ENCODE measurements at regions not wholly inside any gene's neighbourhood (a gene's known extent, or its start where the extent isn't known, plus 50 kb on each side); places are given as distances from the start of the nearest gene placed in this dataset.

DNA sequence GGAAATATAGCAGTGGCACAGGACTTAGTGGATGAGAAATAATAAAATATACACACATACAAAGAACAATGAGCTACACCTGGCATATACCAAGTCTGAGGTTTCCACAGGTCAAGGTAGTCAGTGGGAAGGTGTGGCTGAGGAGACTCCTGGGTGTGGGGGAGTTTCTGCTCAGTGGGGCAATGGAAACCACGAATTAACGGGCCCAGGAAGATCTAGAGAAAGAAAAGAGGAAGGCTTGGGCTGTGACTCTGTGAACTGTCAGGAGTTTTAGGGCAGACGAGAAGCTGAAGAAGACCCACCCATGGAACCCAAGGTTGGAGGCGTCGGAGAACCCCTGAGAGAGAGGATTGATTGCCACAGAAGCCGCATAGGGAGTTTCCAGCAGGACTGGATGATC is 196.5 kb downstream of the HERPUD2 start:
- DNase-seq = no peak

DNA sequence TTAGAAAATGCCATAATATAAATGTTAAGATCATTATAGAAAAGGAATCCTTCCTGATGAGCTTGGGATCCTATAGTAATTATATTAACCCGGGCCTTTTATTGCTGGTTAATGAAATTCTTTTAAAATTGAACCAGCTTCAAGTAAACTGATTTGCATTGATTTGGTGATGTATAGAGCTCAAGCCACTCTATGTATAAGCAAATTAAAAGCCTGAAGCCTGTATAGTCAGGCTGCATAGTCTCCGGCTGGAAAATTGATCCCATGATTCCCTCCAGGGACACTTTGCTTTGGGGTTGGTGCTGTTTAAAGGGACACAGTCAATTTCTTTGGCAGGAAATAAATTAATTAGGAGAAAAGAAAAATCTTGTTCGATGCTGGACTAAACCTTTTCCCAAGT is 199.1 kb downstream of the HERPUD2 start:
- DNase-seq = no peak

DNA sequence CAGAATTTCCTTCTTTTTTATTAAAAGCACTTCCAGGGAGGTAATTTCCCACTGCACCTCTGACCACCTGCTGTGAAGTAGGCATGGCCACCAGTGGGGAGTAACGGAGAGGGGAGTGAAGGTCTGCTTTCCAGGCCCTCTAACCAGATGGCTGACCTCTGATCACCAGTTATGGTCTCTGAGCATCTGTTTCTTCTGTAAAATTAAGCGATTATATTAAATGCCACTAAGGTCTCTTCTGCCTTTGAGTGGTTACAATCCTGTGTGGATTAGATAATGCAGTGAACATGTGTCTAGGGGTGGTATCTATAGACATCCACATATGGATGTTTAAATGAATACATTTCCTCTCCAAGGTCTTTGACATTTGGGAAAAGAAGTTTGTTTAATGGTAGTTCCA is 199.6 kb downstream of the HERPUD2 start:
- no peak for DNase-seq

DNA sequence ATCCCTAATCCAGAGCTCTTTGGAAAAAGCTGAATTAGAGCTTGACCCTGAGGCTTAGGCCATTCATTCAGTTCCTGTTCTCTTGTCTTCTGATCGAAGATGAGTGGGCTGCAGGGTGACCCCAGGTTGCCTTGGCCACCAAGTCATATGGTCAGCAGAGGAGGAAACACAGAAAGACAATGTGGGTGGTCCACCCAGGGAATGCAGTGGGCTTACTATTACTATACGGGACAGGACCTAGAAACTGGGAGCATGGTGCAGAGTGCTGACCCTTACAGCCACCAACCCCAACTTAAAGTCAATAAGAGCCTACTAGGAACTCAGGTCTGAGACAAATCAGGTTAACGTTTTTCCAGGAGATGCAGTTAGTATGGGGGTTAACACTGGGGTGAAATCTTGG is 200.5 kb downstream of the HERPUD2 start:
- no peak for DNase-seq

DNA sequence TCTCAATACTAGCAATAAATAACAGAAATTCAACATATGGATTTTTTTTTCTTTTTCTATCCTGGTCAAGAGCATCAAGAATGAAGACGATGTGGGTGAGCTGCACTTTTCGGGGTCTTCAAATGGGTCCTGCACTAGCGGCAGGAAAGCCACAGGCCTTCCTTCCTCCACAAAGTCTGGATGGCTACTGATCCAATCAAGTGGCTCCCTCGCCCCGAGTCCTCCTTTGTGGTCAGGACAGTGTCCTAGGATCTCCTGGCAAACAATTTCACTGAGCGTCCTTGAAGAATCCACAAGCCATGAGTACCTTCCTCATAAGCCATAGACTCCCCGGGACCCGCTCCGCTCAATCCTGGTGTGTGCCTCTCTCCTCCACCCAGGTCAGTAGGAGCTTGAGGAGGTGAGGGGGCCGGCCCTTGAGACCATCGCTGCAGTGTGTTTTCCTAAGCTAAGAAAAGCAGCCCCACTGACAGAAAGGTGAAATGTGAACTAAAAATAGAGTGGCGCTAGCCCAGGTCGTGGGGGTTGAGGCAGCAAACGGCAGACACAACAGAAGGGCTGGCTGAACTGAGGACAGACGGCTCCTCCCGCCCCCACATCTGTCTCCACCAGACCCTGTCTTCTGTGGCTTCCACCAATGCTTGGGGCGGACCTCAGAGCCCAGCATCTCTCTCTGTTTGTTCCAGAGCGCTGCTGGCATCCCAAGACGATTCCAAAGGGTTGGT is 202.3 kb downstream of the HERPUD2 start:
- no peak for DNase-seq

- no peak for DNase-seq
Measured at GRCh38 chr7:35491233-35491632, 203.7 kb downstream of the HERPUD2 start.

GRCh38 chr7:35487841-35488240 is 207.1 kb downstream of the HERPUD2 start:
- DNase-seq = no peak

- no peak for DNase-seq
Measured at GRCh38 chr7:35487402-35487801, 207.5 kb downstream of the HERPUD2 start.

DNA sequence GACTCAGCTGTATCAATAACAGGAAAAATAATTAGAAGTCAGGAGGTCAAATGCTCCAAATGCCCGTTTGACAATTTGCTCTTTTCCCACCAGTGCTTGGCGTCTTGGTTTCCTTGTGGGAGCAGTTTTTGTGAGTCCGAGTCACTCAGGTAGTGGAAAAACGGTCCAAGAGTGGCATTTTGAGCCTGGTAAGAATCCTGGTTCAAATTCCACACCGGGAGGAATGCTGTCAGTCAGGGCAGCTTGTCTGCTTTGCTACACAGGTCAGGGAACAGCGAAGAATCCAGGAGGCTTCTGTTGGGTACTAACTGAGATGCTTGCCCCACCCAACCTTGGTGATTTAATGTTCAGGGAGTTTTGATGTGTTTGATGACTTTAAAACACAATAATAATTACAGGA is 209.5 kb downstream of the HERPUD2 start:
- no peak for DNase-seq

DNA sequence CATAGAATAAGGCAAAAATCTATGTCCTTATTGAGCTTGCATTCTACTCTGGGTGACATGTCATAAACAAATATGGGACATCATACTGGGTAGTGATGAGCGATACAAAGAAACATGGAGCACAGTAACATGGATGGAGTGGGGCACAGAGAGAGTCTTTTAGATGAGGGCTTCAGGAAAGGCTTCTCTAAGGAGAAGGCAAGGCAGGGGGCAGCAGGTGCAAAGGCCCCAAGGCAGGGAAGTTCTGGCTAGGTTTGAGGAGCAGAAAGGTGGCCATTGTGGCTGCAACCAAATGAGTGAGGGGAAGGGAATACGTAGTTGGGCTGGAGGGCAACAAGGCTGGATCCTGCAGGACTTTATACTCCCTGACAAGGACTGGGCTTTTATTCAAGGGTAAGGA is 211.4 kb downstream of the HERPUD2 start:
- DNase-seq = no peak

GRCh38 chr7:35482231-35482630 is 212.7 kb downstream of the HERPUD2 start:
- no peak for DNase-seq

GRCh38 chr7:35480806-35481205 is 214.1 kb downstream of the HERPUD2 start:
- no peak for DNase-seq

DNA sequence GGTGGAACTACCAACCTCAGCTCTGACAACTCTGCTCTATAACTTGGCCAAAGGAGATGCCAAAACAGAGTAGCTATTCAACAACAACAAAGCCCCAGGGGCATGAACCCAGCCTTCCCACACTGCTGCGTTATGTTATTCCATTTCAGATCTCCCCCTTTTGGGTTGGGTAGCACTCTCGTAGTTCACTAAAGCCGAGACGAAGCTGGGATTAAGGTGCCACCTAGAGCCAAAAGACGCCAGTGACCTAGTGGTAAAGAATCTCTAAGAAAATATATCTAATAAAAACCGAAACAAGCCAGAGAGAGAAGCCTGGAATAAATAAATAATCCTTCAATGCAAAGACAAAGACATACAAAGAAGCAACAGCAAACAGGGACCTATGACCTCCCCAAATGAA is 217.3 kb downstream of the HERPUD2 start:
- DNase-seq = no peak

GRCh38 chr7:35474100-35474499 is 220.2 kb upstream of the TBX20 start:
- DNase-seq = no peak

DNA sequence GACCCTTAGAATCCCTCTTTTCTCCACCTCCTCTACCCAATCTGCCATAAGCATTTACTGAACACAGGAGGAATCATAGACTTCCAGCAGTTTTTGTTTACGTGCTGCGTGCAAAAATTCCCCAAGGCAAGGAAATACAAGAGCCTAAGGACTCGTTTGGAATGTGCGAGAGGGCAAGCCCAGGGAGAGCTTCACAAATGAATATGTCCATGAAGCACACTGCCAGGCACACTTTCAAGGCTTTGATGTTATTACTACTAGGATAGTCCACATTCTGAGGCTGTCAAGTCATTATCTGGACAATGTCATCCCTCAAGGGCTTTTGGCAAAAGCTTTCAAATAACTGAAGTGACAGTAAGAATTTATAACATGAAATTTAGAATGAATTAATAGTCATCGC is 214.7 kb upstream of the TBX20 start:
- no peak for DNase-seq

DNA sequence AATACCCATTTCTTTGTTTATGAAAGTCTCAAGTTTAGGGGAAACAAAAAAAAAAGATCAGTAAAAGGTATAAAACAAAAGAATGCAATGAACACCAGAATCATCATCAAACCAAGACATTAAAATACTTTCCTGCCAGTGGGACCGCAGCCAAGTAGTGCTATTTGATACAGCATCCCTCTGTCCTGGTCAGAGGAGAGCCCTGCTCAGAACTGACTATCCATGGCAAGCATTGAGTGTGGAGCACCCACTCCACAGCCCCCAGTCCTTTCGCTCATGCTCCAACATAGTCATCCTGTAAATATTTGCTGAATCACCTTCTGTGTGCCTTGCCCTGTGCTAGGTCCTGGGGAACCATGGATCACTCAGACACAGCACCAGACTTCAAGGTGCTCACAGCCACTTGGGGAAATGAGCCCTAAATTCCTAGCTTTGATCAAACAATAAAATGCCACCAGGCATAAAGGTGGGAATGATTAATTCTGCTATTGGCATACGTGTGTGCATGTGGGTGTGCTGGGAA is 213.6 kb upstream of the TBX20 start:
- DNase-seq = no peak

- no peak for DNase-seq
Measured at GRCh38 chr7:35465791-35466336, 212.0 kb upstream of the TBX20 start.

DNA sequence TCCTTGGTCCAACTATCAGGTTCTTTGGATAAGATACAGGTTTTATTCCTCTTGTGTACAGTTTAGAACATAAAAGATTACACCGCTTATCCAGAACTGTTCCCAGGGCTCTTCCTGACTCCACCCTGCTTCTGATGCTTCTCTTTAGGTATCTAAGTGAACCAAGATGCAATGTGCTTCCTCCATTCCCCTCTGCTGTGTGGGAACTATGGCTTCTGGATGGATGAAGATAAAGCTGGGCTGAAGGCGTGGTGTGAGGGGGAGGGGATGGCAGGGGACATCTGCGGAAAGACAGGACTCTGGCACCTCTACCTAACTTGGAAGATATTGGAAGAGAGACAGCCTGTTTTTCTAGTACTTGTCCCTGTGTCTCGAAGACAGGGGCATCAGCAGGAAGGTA is 209.9 kb upstream of the TBX20 start:
- DNase-seq = no peak

DNA sequence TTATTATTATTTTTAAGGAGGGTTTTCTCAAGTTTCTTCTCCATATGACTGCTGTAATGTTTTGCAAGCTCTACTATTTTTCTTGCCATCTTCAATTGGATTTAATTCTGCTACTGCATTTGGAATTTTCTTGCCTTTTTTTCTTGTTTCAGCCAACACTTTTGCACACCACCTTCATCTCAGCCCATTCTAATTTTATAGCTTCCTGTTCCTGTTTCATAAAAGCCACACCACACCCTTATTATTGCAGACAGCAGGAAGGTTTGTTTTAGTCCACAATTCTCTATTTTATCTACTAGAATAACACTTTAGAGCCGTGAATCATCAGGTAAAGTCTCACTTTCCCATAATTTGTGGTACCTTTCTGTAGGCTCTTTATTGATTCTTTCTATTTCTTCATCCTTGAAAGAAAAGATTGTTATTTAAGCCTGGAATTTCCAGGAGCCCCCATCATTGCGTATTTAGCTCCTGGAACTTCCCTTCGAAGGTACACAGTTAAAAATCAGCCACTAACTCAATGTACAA is 209.3 kb upstream of the TBX20 start:
- DNase-seq = no peak

DNA sequence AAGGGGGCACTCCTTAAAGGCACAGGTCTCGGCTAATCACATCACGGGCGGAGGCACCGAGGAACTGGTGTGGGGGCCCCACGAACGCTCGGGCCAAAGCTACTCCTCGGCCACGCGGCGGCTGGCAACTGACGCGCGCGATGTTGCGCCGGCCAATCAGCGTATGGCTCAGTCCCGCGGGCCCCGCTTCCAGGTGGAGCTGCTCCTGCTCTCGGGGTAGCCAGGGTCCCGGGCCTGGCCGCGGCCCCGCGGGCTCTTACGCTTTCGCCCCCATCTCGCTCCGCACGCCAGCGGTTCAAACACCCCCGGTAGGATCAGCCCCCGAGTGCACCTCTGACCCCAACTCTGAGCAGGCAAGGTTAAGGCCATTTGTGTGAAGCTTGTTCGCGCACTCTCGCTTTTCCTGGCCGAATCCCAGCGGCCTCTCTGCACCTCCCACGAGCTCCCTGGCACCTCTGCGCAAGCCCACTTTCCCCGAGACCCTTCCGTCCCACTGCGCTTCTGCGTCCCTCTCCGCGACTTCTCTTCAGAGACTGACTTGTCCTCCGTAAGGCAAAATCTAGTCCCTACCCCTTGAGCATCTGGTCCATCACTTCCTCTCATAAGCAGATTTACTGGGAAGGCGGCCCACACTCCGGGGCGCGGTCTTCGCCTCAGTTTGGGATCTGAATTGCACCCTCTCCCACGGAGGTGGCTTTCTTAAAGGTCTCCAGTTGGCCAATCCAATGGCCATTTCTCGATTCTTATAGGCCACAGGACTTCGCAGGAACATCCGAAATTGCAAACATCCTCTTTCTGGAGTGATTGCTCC is 200.9 kb upstream of the TBX20 start:
- DNase-seq = no peak

- no peak for DNase-seq
Measured at GRCh38 chr7:35450456-35451214, 196.7 kb upstream of the TBX20 start.

DNA sequence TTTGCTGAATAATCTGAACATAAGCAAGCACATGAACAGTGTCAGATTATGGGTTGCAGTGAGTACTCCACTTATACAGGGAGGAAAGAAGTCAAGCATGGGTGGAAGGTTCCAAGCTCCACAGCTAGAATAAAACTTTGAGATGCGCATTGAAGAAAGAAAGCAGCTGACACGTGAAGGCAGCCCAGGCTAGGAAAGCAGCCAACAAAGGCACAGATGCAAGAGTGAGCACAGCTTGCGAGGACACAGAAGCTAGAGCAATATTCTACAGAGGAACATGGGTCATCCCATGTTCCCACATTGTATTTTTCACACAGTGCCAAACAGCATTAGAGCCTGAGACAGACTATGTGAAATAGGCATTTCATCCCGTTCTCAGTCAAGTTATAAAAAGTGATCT is 194.6 kb upstream of the TBX20 start:
- DNase-seq = no peak

DNA sequence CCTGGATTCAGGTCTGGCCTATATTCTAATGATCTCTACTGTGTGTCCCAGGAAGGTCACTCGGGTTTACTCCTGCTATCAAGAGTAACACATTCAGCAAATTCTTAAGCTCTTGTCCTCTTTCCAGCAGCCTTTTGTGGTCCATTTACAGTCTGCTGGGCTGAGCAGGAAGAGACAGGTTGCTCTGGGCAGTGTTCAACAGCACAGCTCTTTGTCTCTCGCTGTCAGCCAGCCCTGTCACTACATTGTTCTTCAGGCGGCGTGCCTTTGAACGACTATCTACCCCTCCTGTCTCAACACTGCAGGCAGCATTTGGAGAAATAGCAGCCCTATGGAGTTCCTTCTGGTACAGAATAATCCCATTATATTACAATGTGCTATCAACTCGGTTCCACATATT is 192.2 kb upstream of the TBX20 start:
- no peak for DNase-seq

Data from GDM1 (cell line).